ENCODE measurements at regions not wholly inside any gene's neighbourhood (a gene's known extent, or its start where the extent isn't known, plus 50 kb on each side); places are given as distances from the start of the nearest gene placed in this dataset.

DNA sequence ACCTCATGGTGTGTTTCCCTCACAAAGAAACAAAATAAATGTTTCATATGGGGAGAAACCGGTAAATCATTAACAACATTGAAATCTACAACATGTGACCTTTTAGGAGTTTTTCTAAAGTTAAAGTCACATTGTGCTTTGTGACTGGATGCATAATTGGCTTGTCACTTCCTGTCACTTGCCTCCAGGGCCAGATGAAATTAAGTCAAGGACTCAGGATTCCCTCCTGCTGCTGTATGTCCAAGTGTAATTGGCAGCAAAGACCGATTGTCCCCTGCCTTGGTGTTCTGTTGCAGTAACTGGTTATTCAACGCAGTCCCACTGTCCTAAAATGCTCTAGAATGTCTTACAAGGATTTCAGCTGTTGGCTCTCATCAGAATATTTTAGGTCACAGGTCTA is 448.2 kb downstream of the LIG4 start:
- H3K36me3 ChIP-seq = no peaks in the 10 kb centered on the region
- H3K4me3 ChIP-seq = no peak overlapping the region
- intact Hi-C loops (cut with DNase I) = no loop called here
- WGBS, 2 donors = 57 to 58% methylated on average over 3 of the region's 3 CpGs
- no peak for DNase-seq
- H3K4me1 ChIP-seq = no peaks in the 10 kb centered on the region
- no peaks in the 10 kb centered on the region for H3K9me3 ChIP-seq
- no peaks in the 10 kb centered on the region for H3K27me3 ChIP-seq
- H3K27ac ChIP-seq = no peak overlapping the region
- TF ChIP-seq CTCF (IDR thresholded peaks at IDR 0.05) (no peak), POLR2A (IDR thresholded peaks at IDR 0.05) (no peak)

DNA sequence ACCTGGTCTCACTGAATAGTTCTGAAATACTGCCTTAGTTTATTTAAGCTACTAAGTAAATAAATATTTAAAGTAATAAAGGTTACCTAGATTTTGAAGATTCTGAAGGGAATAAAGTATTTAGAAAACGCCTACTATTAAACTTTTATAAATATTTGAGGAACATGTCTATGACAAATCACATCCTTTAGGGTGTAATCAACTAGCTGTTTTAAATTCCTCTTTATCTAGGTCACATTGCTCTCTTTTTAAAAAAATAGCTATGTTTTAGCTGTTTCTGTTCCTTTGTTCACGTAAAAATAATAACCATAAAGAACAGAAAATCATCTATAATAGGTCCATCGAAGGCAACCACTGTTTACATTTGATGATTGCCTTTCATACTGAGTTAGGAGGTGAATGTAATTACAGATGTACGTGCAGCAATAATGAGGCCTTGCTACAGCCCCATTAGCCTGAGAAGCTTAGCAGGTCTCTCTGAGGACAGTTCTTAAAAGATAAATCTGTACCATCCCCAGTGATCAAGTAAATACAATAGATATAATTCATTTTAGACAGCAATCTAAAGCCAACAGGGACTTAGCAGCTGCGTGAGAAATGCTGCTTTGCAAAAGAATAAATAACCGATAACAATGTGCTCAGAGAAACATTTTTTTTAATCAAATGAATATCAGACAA is 449.5 kb downstream of the LIG4 start:
- no peaks in the 10 kb centered on the region for H3K27me3 ChIP-seq
- TF ChIP-seq POLR2A (IDR thresholded peaks at IDR 0.05) (no peak), CTCF (IDR thresholded peaks at IDR 0.05) (no peak)
- H3K27ac ChIP-seq = no peak overlapping the region
- no peak overlapping the region for H3K4me3 ChIP-seq
- H3K36me3 ChIP-seq = no peaks in the 10 kb centered on the region
- intact Hi-C loops (cut with DNase I) = no loop called here
- no peak for DNase-seq
- WGBS, 2 donors = 35 to 40% methylated on average over 6 of the region's 6 CpGs
- no peaks in the 10 kb centered on the region for H3K9me3 ChIP-seq
- H3K4me1 ChIP-seq = no peaks in the 10 kb centered on the region

DNA sequence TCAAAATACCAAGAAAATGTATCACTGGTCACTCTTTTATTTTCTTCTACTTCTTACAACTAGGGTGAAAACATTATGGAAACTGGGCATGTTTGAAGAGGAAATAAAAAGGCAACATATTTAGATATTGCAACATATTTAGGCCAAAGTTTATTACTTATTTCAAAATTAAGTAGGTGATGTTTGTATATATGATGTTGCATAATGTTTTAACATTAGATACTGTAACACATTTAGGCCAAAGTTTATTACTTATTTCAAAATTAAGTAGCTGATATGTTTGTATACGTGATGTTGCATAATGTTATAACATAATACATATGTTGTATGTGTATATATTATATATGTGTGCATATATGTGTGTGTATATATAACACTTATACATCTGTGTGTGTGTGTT is 451.3 kb downstream of the LIG4 start:
- intact Hi-C loops (cut with DNase I) = no loop called here
- H3K27me3 ChIP-seq = no peaks in the 10 kb centered on the region
- no peak for DNase-seq
- 83 to 89% methylated on average over 1 of the region's 1 CpG for WGBS, 2 donors
- H3K4me1 ChIP-seq = no peaks in the 10 kb centered on the region
- TF ChIP-seq CTCF (IDR thresholded peaks at IDR 0.05) (no peak), POLR2A (IDR thresholded peaks at IDR 0.05) (no peak)
- no peak overlapping the region for H3K27ac ChIP-seq
- no peak overlapping the region for H3K4me3 ChIP-seq
- no peaks in the 10 kb centered on the region for H3K36me3 ChIP-seq
- no peaks in the 10 kb centered on the region for H3K9me3 ChIP-seq

GRCh38 chr13:107753748-107754147 is 461.6 kb downstream of the LIG4 start:
- no peaks in the 10 kb centered on the region for H3K27me3 ChIP-seq
- H3K36me3 ChIP-seq = no peaks in the 10 kb centered on the region
- WGBS, 2 donors = 39 to 41% methylated on average over 3 of the region's 3 CpGs
- no peaks in the 10 kb centered on the region for H3K9me3 ChIP-seq
- no peak for DNase-seq
- no peak overlapping the region for H3K27ac ChIP-seq
- H3K4me3 ChIP-seq = no peak overlapping the region
- intact Hi-C loops (cut with DNase I) = no loop called here
- TF ChIP-seq POLR2A (IDR thresholded peaks at IDR 0.05) = no peak
- no peak for TF ChIP-seq CTCF (IDR thresholded peaks at IDR 0.05)
- H3K4me1 ChIP-seq = no peaks in the 10 kb centered on the region

- H3K4me3 ChIP-seq = no peak overlapping the region
- DNase-seq = no peak
- WGBS, 2 donors = 72 to 78% methylated on average over 4 of the region's 4 CpGs
- intact Hi-C loops (cut with DNase I) = no loop called here
- H3K36me3 ChIP-seq = no peaks in the 10 kb centered on the region
- H3K4me1 ChIP-seq = no peaks in the 10 kb centered on the region
- no peaks in the 10 kb centered on the region for H3K27me3 ChIP-seq
- no peak overlapping the region for H3K27ac ChIP-seq
- no peak for TF ChIP-seq POLR2A (IDR thresholded peaks at IDR 0.05)
- no peak for TF ChIP-seq CTCF (IDR thresholded peaks at IDR 0.05)
- no peaks in the 10 kb centered on the region for H3K9me3 ChIP-seq
Measured at GRCh38 chr13:107753291-107753690, 462.0 kb downstream of the LIG4 start.
